OCI-M1 (cell line): ENCODE measurements at regions not wholly inside any gene's neighbourhood (a gene's known extent, or its start where the extent isn't known, plus 50 kb on each side); places are given as distances from the start of the nearest gene placed in this dataset.
A peak's percentile ranks its signal among the peaks of the same experiment; 100 is the strongest.
"Not testable (repeated sequence)": the region's sequence is repeated elsewhere in the genome, so short reads cannot be mapped to it uniquely, and the experiment has no call there.

Experiments used
- DNase-seq: peaks from one replicate; lab custom pipeline; 2025; lab: John Stamatoyannopoulos, UW

- DNase-seq = not testable (repeated sequence)
Measured at GRCh38 chr1:221257548-221257947, 378.3 kb downstream of the HLX start.

DNA sequence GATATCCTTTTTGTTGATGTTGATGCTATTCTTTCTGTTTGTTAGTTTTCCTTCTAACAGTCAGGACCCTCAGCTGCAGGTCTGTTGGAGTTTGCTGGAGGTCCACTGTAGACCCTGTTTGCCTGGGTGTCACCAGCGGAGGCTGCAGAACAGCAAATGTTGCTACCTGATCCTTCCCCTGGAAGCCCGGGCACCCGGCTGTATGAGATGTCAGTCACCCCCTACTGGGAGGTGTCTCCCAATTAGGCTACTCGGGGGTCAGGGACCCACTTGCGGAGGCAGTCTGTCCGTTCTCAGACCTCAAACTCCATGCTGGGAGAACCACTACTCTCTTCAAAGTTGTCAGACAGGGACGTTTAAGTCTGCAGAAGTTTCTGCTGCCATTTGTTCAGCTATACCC is 383.4 kb downstream of the HLX start:
- DNase-seq = not testable (repeated sequence)

GRCh38 chr1:221263831-221264767 is 384.9 kb downstream of the HLX start:
- DNase-seq = peak; percentile 93

DNA sequence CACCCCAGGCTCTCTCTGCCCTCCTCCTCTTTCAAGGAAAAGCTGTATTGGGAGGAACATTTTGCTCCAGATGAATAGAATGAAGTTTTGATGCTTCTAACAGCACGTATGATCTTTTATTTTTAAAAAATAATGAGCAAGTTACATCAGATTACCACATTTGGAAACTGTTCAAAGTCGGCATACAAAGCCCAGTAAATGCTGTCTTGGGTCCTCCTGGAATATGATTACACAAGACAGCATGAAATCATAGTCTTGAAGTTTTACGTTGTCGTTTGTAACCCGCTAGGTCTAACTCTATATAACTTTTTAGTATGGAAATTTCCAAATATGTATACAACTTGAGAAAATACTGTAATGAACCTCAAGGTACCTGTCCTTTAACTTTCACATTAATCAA is 385.6 kb downstream of the HLX start:
- DNase-seq = no peak

GRCh38 chr1:221268295-221268694 is 389.1 kb downstream of the HLX start:
- no peak for DNase-seq

DNA sequence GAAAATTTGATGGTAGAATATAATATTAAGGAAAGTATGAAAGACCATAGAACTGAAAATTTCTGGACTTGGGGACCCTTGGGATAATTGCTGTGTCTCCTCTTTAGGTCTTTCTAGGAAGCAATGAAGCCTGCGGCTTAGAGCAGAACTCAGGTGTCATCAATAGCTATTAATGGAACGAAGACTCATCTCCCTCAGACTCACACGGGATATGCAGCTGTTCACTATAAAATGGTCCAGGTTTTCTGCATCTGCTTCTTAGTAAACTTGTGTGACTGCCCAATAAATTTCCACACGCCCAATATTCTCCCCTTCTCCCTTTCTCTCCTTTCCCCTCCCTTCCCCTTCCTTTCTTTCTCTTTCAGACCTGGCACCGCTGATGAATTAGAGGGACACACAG is 392.5 kb downstream of the HLX start:
- DNase-seq = no peak

DNA sequence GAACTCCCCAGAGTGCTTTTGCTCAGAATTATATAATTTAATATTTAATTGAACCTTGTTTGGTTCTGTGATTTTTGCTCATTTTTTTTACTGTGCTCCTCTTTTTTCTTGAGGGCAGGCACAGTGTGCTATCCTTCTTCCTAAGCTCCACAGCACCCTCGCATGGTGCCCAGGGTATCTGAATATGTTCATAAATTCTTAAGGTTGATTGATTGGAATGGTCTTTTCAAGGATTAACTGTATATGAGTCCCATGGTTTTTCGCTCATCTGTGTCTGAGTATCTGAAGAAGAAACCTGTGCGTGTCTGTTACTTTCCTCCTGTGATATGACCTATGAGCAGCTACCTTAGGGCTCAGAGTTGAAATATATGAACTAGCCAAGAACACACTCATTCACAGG is 393.7 kb downstream of the HLX start:
- peak; percentile 9 for DNase-seq

DNA sequence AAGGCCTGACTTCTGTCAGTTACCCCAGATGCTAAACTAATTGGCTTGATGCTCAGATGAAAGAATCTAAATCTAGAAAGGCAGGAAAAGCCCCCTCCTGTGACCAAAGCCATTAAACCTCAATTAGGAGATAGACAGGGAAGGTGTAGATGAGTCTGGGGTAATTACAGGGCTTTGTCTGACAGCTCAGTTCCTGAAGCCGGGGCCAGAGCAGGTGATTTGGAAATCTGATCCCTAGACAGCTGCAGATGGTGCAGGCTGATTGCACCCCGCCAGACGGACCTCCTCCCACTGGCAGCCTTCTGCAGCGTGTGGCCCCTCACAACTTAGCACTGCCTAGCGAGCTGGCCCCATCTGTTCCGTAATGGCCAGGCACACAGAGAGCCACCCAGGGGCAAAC is 395.1 kb downstream of the HLX start:
- DNase-seq = no peak

- no peak for DNase-seq
Measured at GRCh38 chr1:221276896-221277409, 397.7 kb downstream of the HLX start.

GRCh38 chr1:221279146-221279545 is 399.9 kb downstream of the HLX start:
- no peak for DNase-seq

- DNase-seq = no peak
Measured at GRCh38 chr1:221283532-221283931, 404.3 kb downstream of the HLX start.

GRCh38 chr1:221284028-221284427 is 404.8 kb downstream of the HLX start:
- DNase-seq = no peak

GRCh38 chr1:221284991-221285390 is 405.7 kb downstream of the HLX start:
- not testable (repeated sequence) for DNase-seq

- DNase-seq = not testable (repeated sequence)
Measured at GRCh38 chr1:221285458-221286210, 406.4 kb downstream of the HLX start.

GRCh38 chr1:221286399-221286798 is 407.2 kb downstream of the HLX start:
- no peak for DNase-seq

- DNase-seq = no peak
Measured at GRCh38 chr1:221289103-221289502, 409.9 kb downstream of the HLX start.

GRCh38 chr1:221290669-221291068 is 411.4 kb downstream of the HLX start:
- no peak for DNase-seq

GRCh38 chr1:221291113-221291512 is 411.9 kb downstream of the HLX start:
- DNase-seq = no peak

GRCh38 chr1:221292652-221293051 is 413.4 kb downstream of the HLX start:
- DNase-seq = no peak

DNA sequence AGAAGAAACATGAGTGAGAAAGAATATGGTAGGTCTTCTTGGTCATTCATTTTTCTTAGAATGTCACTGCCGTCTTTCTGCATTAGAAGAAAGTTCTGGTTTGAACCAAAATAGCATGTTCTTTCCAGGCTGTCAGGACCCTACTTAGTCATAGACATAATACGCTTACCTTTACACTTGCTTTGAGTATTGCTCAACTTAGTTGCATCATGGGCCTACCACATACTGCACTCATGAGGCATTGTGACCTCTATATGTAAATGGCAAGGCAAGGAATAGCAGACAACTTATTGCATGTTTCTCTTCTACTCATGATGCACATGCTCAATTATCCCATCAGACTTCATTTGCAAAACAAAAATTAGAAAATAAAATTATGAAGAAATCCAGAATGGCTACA is 415.0 kb downstream of the HLX start:
- DNase-seq = no peak

- peak; percentile 9 for DNase-seq
Measured at GRCh38 chr1:221302357-221302756, 423.1 kb downstream of the HLX start.

DNA sequence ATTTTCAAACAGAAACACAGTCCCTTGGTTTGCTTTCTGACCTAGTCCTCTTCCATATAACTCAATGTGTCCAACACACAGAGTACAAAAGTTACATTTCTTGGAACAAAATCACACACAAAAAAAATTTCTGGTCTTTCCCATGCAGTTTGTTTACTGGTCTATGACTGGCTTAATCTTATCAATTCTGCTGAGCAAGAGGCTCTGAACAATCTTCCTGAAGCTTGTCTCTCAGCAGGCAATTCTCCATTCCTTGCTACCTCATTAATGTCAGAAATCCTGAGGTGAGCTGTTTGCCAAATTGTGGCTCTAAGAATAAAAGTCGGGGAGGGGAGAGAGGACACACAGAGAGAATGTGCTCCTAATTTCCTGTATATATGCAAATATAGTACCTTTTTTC is 423.6 kb downstream of the HLX start:
- no peak for DNase-seq

DNA sequence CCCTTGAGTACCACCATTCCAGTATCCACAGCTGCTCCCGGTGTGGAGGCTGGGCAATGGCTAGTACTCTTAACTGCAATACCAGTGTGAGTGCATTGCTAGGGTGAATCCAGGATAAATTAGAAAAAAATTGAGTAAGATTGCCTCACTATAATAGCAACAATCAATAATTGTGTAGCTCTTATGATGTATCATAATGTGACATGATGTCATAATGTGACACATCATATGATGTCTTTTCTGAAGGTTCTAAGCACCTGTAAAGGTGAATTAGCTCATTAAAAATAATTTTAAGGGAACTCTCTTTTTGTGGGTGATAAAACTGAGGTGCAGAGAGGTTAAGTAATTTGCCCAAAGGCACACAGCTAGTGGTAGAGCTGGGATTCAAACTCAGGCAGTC is 424.4 kb downstream of the HLX start:
- no peak for DNase-seq
